H1 (cell line): ENCODE measurements at regions not wholly inside any gene's neighbourhood (a gene's known extent, or its start where the extent isn't known, plus 50 kb on each side); places are given as distances from the start of the nearest gene placed in this dataset.

Source experiments
- CTCF ChIA-PET: fragments of 300-600 bp; sonication (Branson Sonifier 250); formaldehyde crosslinking; loops from one replicate; lab custom pipeline; 2021; ENCODE audit not compliant: partially characterized antibody; lab: Charles Lee
- POLR2A ChIA-PET: fragments of 300-600 bp; sonication (Branson Sonifier 250); formaldehyde crosslinking; loops from one replicate; lab custom pipeline; 2021; ENCODE audit warnings: inconsistent platforms; ENCODE audit not compliant: partially characterized antibody; lab: Charles Lee
- DNase-seq, 2 experiments: peaks; one replicate each; pipeline versions ENCODE4 v3.0.0 to v3.0.0-alpha.2; 2010 to 2022; ENCODE audit warnings: low spot score in 2 of 2, low read depth in 1 of 2, mixed read lengths in 1 of 2
- FAIRE-seq: peaks from 2 replicates; lab custom pipeline; 2011; peaks lifted over from hg19 to GRCh38; lab: Jason Lieb, UNC
- H2AFZ ChIP-seq: 2 replicates; pipeline ENCODE4 v1.8.1; 2012; ENCODE audit warnings: low read length, inconsistent platforms
- H2AK5ac ChIP-seq: 2 replicates; pipeline ENCODE4 v1.6.1; 2013; ENCODE audit warnings: low read depth, low read length
- H2BK120ac ChIP-seq: replicated peaks from 2 replicates; pipeline ENCODE3; 2013; ENCODE audit warnings: low read depth, low read length, inconsistent platforms
- H2BK12ac ChIP-seq: 2 replicates; pipeline ENCODE4 v1.6.1; 2013; ENCODE audit warnings: low read depth, low read length
- H2BK15ac ChIP-seq: 2 replicates; pipeline ENCODE4 v1.6.1; 2013; ENCODE audit warnings: low read length
- H2BK20ac ChIP-seq: 2 replicates; pipeline ENCODE4 v1.6.1; 2013; ENCODE audit warnings: low read length
- H2BK5ac ChIP-seq: 2 replicates; pipeline ENCODE4 v1.6.1; 2013; ENCODE audit warnings: low read depth, low read length
- H3K14ac ChIP-seq: 2 replicates; pipeline ENCODE4 v1.6.1; 2013; ENCODE audit warnings: inconsistent platforms; ENCODE audit not compliant: insufficient read length
- H3K18ac ChIP-seq: 2 replicates; pipeline ENCODE4 v1.6.1; 2013; ENCODE audit warnings: low read length; ENCODE audit errors: extremely low read depth
- H3K23ac ChIP-seq: 2 replicates; pipeline ENCODE4 v1.6.1; 2013; ENCODE audit warnings: inconsistent platforms; ENCODE audit not compliant: insufficient read length
- H3K23me2 ChIP-seq: 2 replicates; pipeline ENCODE4 v1.6.1; 2013; ENCODE audit warnings: low read depth, low read length
- H3K27ac ChIP-seq: 2 replicates; pipeline ENCODE4 v1.6.1; 2011; ENCODE audit warnings: low read depth, low read length, inconsistent platforms
- H3K27me3 ChIP-seq, 4 experiments: replicated peaks in 1 of 4; 1 replicate in 1 of 4; 2 replicates in 3 of 4; pipeline versions ENCODE4 v1.6.1 to v1.8.1; 2011 to 2013; ENCODE audit warnings: low read length in 3 of 4, mild to moderate bottlenecking in 3 of 4, inconsistent platforms in 2 of 4, mixed read lengths in 2 of 4, moderate library complexity in 1 of 4; ENCODE audit not compliant: control insufficient read depth in 3 of 4, insufficient read depth in 3 of 4; ENCODE audit errors: extremely low read depth in 1 of 4
- H3K36me3 ChIP-seq, 4 experiments: 2 replicates each; pipeline versions ENCODE4 v1.6.1 to v1.8.1; 2011 to 2013; ENCODE audit warnings: mild to moderate bottlenecking in 4 of 4, low read length in 3 of 4, moderate library complexity in 2 of 4, control low read depth in 1 of 4, inconsistent platforms in 1 of 4; ENCODE audit not compliant: insufficient read depth in 4 of 4, control insufficient read depth in 2 of 4
- H3K4ac ChIP-seq: replicated peaks from 2 replicates; pipeline ENCODE3; 2013; ENCODE audit warnings: low read length, low read depth, mixed read lengths, inconsistent platforms; ENCODE audit not compliant: insufficient read length
- H3K4me1 ChIP-seq, 4 experiments: replicated peaks in 1 of 4; 1 replicate in 1 of 4; 2 replicates in 3 of 4; pipeline versions ENCODE4 v1.6.1 to v1.8.1; 2011 to 2013; ENCODE audit warnings: low read length in 3 of 4, inconsistent platforms in 2 of 4, mixed read lengths in 1 of 4; ENCODE audit not compliant: insufficient read depth in 4 of 4, control insufficient read depth in 3 of 4
- H3K4me2 ChIP-seq, 2 experiments: 2 replicates each; pipeline versions ENCODE4 v1.6.1 to v1.8.1; 2011 to 2013; ENCODE audit warnings: low read depth in 2 of 2, low read length in 2 of 2, control low read depth in 1 of 2, inconsistent platforms in 1 of 2, mild to moderate bottlenecking in 1 of 2; ENCODE audit not compliant: insufficient read depth in 1 of 2
- H3K4me3 ChIP-seq, 4 experiments: fragments of 200-600, 300-600 bp in 1 of 4; sonication (generic), shearing (Covaris generic), sonication (Bioruptor Twin) in 1 of 4; 2 replicates each; pipeline versions ENCODE4 v1.5.1 to v1.8.1; 2011 to 2016; ENCODE audit warnings: low read length in 4 of 4, low read depth in 3 of 4, control low read depth in 2 of 4, inconsistent platforms in 2 of 4, mild to moderate bottlenecking in 2 of 4, mixed read lengths in 1 of 4, moderate library complexity in 1 of 4; ENCODE audit not compliant: insufficient read depth in 2 of 4; ENCODE audit errors: extremely low read depth in 1 of 4
- H3K56ac ChIP-seq: replicated peaks from 2 replicates; pipeline ENCODE3; 2013; ENCODE audit warnings: low read depth, mild to moderate bottlenecking, mixed read lengths, low read length, inconsistent platforms; ENCODE audit not compliant: insufficient read length
- H3K79me1 ChIP-seq: 2 replicates; pipeline ENCODE4 v1.6.1; 2013; ENCODE audit warnings: low read depth, low read length, control low read depth
- H3K79me2 ChIP-seq, 2 experiments: 2 replicates each; pipeline versions ENCODE4 v1.6.1 to v1.8.1; 2012 to 2013; ENCODE audit warnings: low read length in 2 of 2, mild to moderate bottlenecking in 2 of 2, inconsistent platforms in 1 of 2; ENCODE audit not compliant: insufficient read depth in 2 of 2, control insufficient read depth in 1 of 2
- H3K9ac ChIP-seq, 4 experiments: replicated peaks in 1 of 4; 1 replicate in 1 of 4; 2 replicates in 3 of 4; pipeline versions ENCODE4 v1.6.1 to v1.8.1; 2011 to 2013; ENCODE audit warnings: low read depth in 3 of 4, low read length in 3 of 4, control low read depth in 2 of 4, mild to moderate bottlenecking in 2 of 4, moderate library complexity in 2 of 4, inconsistent platforms in 1 of 4; ENCODE audit errors: extremely low read depth in 1 of 4
- H3K9me3 ChIP-seq, 2 experiments: 2 replicates each; pipeline versions ENCODE4 v1.6.1 to v1.8.1; 2012 to 2013; ENCODE audit warnings: mild to moderate bottlenecking in 2 of 2, moderate library complexity in 2 of 2, control low read depth in 1 of 2, inconsistent platforms in 1 of 2, low read depth in 1 of 2, low read length in 1 of 2, mixed read lengths in 1 of 2; ENCODE audit not compliant: insufficient read depth in 2 of 2
- H4K20me1 ChIP-seq, 2 experiments: replicated peaks in 1 of 2; 2 replicates each; pipeline versions ENCODE3 to v1.8.1; 2011 to 2013; ENCODE audit warnings: inconsistent platforms in 2 of 2, low read length in 2 of 2, mild to moderate bottlenecking in 1 of 2; ENCODE audit not compliant: insufficient read depth in 2 of 2, control insufficient read depth in 1 of 2
- H4K5ac ChIP-seq: 2 replicates; pipeline ENCODE4 v1.6.1; 2013; ENCODE audit warnings: low read length, low read depth, mixed read lengths, inconsistent platforms; ENCODE audit not compliant: insufficient read length
- H4K8ac ChIP-seq: 2 replicates; pipeline ENCODE4 v1.8.0; 2013; ENCODE audit warnings: mild to moderate bottlenecking, moderate library complexity, low read length, inconsistent platforms; ENCODE audit not compliant: insufficient read depth; ENCODE audit errors: extremely low read depth
- H4K91ac ChIP-seq: replicated peaks from 2 replicates; pipeline ENCODE3; 2013; ENCODE audit warnings: low read length, mixed read lengths, inconsistent platforms; ENCODE audit not compliant: insufficient read length
- ATF3 ChIP-seq: IDR thresholded peaks from 2 replicates; pipeline ENCODE4 v1.6.1; 2011; ENCODE audit warnings: low read depth, mild to moderate bottlenecking, low read length; ENCODE audit not compliant: insufficient read depth
- EZH2 ChIP-seq: fragments of 200-600 bp; sonication (generic); IDR thresholded peaks from 2 replicates; pipeline ENCODE4 v1.7.1; 2012; ENCODE audit warnings: low read depth, mild to moderate bottlenecking, moderate library complexity, low read length, inconsistent platforms; ENCODE audit not compliant: severe bottlenecking
- HDAC6 ChIP-seq: IDR thresholded peaks from one replicate; pipeline ENCODE4 v1.7.1; 2012; ENCODE audit warnings: low read depth, mild to moderate bottlenecking, inconsistent platforms, low read length, moderate library complexity
- JUND ChIP-seq: IDR thresholded peaks from 2 replicates; pipeline ENCODE4 v1.6.1; 2011; ENCODE audit warnings: mild to moderate bottlenecking, improper control_type of control experiment, low read length
- RAD21 ChIP-seq, 2 experiments: IDR thresholded peaks in 1 of 2; conservative IDR thresholded peaks in 1 of 2; 2 replicates each; pipeline ENCODE4 v1.6.1; 2011; ENCODE audit warnings: low read depth in 2 of 2, low read length in 2 of 2, improper control_type of control experiment in 1 of 2, inconsistent platforms in 1 of 2, mild to moderate bottlenecking in 1 of 2, moderate library complexity in 1 of 2
- SAP30 ChIP-seq: fragments of 300-600 bp; sonication (generic); IDR thresholded peaks from 2 replicates; pipeline ENCODE4 v1.7.1; 2012; ENCODE audit warnings: low read length, moderate library complexity, mild to moderate bottlenecking, inconsistent platforms; ENCODE audit not compliant: insufficient read depth, insufficient replicate concordance
- TAF1 ChIP-seq: IDR thresholded peaks from 2 replicates; pipeline ENCODE4 v1.6.1; 2011; ENCODE audit warnings: mild to moderate bottlenecking, low read depth, low read length
- TCF12 ChIP-seq: IDR thresholded peaks from 2 replicates; pipeline ENCODE4 v1.6.1; 2011; ENCODE audit warnings: low read depth, mild to moderate bottlenecking, low read length
- USF2 ChIP-seq: IDR thresholded peaks from 2 replicates; pipeline ENCODE4 v1.6.1; 2011; ENCODE audit warnings: low read length, improper control_type of control experiment
- WGBS, 2 experiments: shearing (Covaris generic) in 1 of 2; methylation state at CpG; one replicate each; pipeline versions ENCODE4 v1.1.6 to v1.1.7; 2013 to 2015; ENCODE audit warnings: low lambda C conversion rate in 2 of 2, mixed read lengths in 2 of 2, inconsistent platforms in 1 of 2, low coverage in 1 of 2, missing lambda C conversion rate in 1 of 2; ENCODE audit not compliant: insufficient replicate concordance in 2 of 2, insufficient coverage in 1 of 2, insufficient read length in 1 of 2; ENCODE audit errors: extremely low coverage in 1 of 2, missing lambda C conversion rate in 1 of 2; 5-methylcytosine and 5-hydroxymethylcytosine counted together

GRCh38 chr12:23088594-23088993 is 463.6 kb downstream of the ETNK1 start:
- FAIRE-seq (no peak), DNase-seq (no peak)
- H3K4me2 ChIP-seq: no peak overlapping the region
- no peaks in the 10 kb centered on the region for H3K27me3 ChIP-seq
- 83% methylated on average over 1 of the region's 1 CpG; no CpG with 5 or more reads in 1 of the 2 experiments for WGBS, 2 experiments
- H2BK120ac ChIP-seq: no peak overlapping the region
- POLR2A ChIA-PET: no interaction called here
- H2AK5ac ChIP-seq: no peak overlapping the region
- CTCF ChIA-PET: no interaction called here
- H3K9ac ChIP-seq: no peak overlapping the region
- H3K4ac ChIP-seq: no peak overlapping the region
- H3K23ac ChIP-seq: no peak overlapping the region
- no peaks in the 10 kb centered on the region for H3K36me3 ChIP-seq
- H4K91ac ChIP-seq: no peak overlapping the region
- H3K79me2 ChIP-seq: no peaks in the 10 kb centered on the region
- H2AFZ ChIP-seq: no peak overlapping the region
- no peak overlapping the region for H2BK20ac ChIP-seq
- H2BK12ac ChIP-seq: no peak overlapping the region
- no peak overlapping the region for H2BK5ac ChIP-seq
- no peaks in the 10 kb centered on the region for H3K4me1 ChIP-seq
- no peak overlapping the region for H3K14ac ChIP-seq
- H2BK15ac ChIP-seq: no peak overlapping the region
- no peaks in the 10 kb centered on the region for H4K20me1 ChIP-seq
- no peak overlapping the region for H4K5ac ChIP-seq
- H4K8ac ChIP-seq: no peak overlapping the region
- H3K79me1 ChIP-seq: no peaks in the 10 kb centered on the region
- TF ChIP-seq JUND (no peak), TCF12 (no peak), USF2 (no peak), TAF1 (no peak), RAD21 (IDR thresholded peaks at IDR 0.05 in 1 of 2, conservative IDR thresholded peaks at IDR 0.05 in 1 of 2; ENCODE audit: low read depth in 2 of 2, low read length in 2 of 2) (no peak), EZH2 (no peak), ATF3 (no peak), SAP30 (no peak), HDAC6 (no peak)
- no peak overlapping the region for H3K4me3 ChIP-seq
- H3K9me3 ChIP-seq: no peaks in the 10 kb centered on the region
- H3K27ac ChIP-seq: no peak overlapping the region
- H3K23me2 ChIP-seq: no peaks in the 10 kb centered on the region
- H3K18ac ChIP-seq: no peak overlapping the region
- H3K56ac ChIP-seq: no peak overlapping the region
